Transverse colon (tissue), 4 donors: ENCODE measurements at regions not wholly inside any gene's neighbourhood (a gene's known extent, or its start where the extent isn't known, plus 50 kb on each side); places are given as distances from the start of the nearest gene placed in this dataset.

Source experiments
- CTCF ChIP-seq, 5 experiments: fragments of 200-600 bp in 3 of 5; fragments of 450-650 bp in 2 of 5; sonication (generic) in 3 of 5; IDR thresholded peaks; 1 replicate in 2 of 5; 2 replicates in 3 of 5; pipeline ENCODE4 v1.5.1; 2016 to 2017; ENCODE audit warnings: antibody characterized with exemption in 5 of 5, inconsistent platforms in 3 of 5, mild to moderate bottlenecking in 2 of 5, moderate library complexity in 1 of 5
- EP300 ChIP-seq: sonication (generic); formaldehyde crosslinking; IDR thresholded peaks from one replicate; pipeline ENCODE4 v1.6.1; 2017; ENCODE audit warnings: antibody characterized with exemption, low read depth
- POLR2A ChIP-seq: fragments of 450-650 bp; IDR thresholded peaks from one replicate; pipeline ENCODE4 v1.6.1; 2016; ENCODE audit warnings: antibody characterized with exemption, mild to moderate bottlenecking, moderate library complexity
- POLR2AphosphoS5 ChIP-seq, 3 donors: sonication (generic); formaldehyde crosslinking; IDR thresholded peaks; one replicate each; pipeline ENCODE4 v1.6.1; 2016; ENCODE audit warnings: antibody characterized with exemption in 3 of 3

DNA sequence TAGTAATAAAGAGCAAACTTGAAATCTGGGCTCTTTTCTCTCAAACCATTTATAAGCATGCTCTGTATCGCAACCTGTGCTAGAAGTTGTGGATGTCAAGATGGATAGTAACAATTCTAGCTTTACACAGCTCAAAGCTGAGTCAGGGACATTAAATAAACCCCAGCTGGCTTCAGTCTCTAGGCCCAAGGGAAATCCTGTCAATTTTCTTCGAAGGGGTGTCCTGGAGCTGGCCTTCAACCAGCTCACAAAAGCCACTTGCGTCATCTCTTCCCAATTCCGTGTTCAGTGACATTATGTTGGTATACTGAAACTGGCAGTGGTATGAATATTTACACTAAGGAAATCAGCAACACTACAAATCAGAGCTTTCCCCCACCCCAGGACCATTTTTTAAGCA, 89.8 kb upstream of the PRKG2 start:
- TF ChIP-seq EP300 (no peak), CTCF (IDR thresholded peaks at IDR 0.05) (no peak), POLR2A (no peak), POLR2AphosphoS5 (IDR thresholded peaks at IDR 0.05) (no peak)
